HepG2 (cell line): ENCODE measurements at regions not wholly inside any gene's neighbourhood (a gene's known extent, or its start where the extent isn't known, plus 50 kb on each side); places are given as distances from the start of the nearest gene placed in this dataset.

Source experiments
- ATAC-seq: fragments of 200-7000 bp; cut with Tn5 transposase; 3 replicates; pipeline ENCODE4 v1.9.1; 2020; ENCODE audit warnings: mild to moderate bottlenecking, moderate library complexity
- BruUV-seq: library from RNA; stranded (reverse); fragments of 400-500 nt; replicated peaks from 2 replicates; lab custom pipeline; 2021; lab: Mats Ljungman, UMichigan
- CTCF ChIA-PET: fragments of 300-600 bp; formaldehyde crosslinking; extraction: SDS; loops from one replicate; lab custom pipeline; 2021; ENCODE audit warnings: low total read pairs, inconsistent platforms, low intra/inter-chr PET ratio; lab: Yijun Ruan, JAX
- POLR2A ChIA-PET: fragments of 350-600 bp; sonication (Branson Sonifier 250); formaldehyde crosslinking; loops from one replicate; lab custom pipeline; 2020; ENCODE audit warnings: antibody characterized with exemption, inconsistent platforms; lab: Yijun Ruan, JAX
- DNase-seq: peaks from one replicate; pipeline ENCODE4 v3.0.0-alpha.2; 2015; ENCODE audit warnings: low spot score
- FAIRE-seq: peaks from 3 replicates; lab custom pipeline; 2011; peaks lifted over from hg19 to GRCh38; lab: Jason Lieb, UNC
- H2AFZ ChIP-seq: one replicate; pipeline ENCODE4 v1.6.1; 2011; ENCODE audit warnings: low read length, inconsistent platforms
- H3K27ac ChIP-seq: fragments of 300-600 bp; 3 replicates; pipeline ENCODE4 v1.8.0; 2011; ENCODE audit warnings: mixed run types, mild to moderate bottlenecking, mixed read lengths, low read length, inconsistent platforms; ENCODE audit not compliant: insufficient read depth; ENCODE audit errors: extremely low read length
- H3K27me3 ChIP-seq, 2 experiments: fragments of 200-600 bp in 1 of 2; 2 replicates in 1 of 2; 3 replicates in 1 of 2; pipeline versions ENCODE4 v1.6.0 to v1.8.0; 2011; ENCODE audit warnings: low read length in 2 of 2, mild to moderate bottlenecking in 2 of 2, moderate library complexity in 2 of 2, inconsistent platforms in 1 of 2; ENCODE audit not compliant: insufficient read depth in 2 of 2, control insufficient read depth in 1 of 2
- H3K36me3 ChIP-seq, 2 experiments: fragments of 200-600 bp in 1 of 2; replicated peaks in 1 of 2; 2 replicates in 1 of 2; 3 replicates in 1 of 2; pipeline versions ENCODE4 v1.5.1 to v1.8.0; 2011; ENCODE audit warnings: low read length in 2 of 2, inconsistent platforms in 1 of 2; ENCODE audit not compliant: insufficient read depth in 2 of 2, control insufficient read depth in 1 of 2
- H3K4me1 ChIP-seq: 2 replicates; pipeline ENCODE4 v1.5.1; 2012; ENCODE audit warnings: low read length, inconsistent platforms; ENCODE audit not compliant: insufficient read depth
- H3K4me2 ChIP-seq: 2 replicates; pipeline ENCODE4 v1.6.0; 2011; ENCODE audit warnings: low read depth, low read length, inconsistent platforms
- H3K4me3 ChIP-seq, 3 experiments: fragments of 200-600 bp in 1 of 3; sonication (generic), shearing (Covaris generic) in 1 of 3; replicated peaks in 1 of 3; 2 replicates each; pipeline ENCODE4 v1.5.1; 2011 to 2016; ENCODE audit warnings: low read length in 3 of 3, inconsistent platforms in 2 of 3, low read depth in 2 of 3, mild to moderate bottlenecking in 2 of 3, control low read depth in 1 of 3, mixed read lengths in 1 of 3; ENCODE audit not compliant: insufficient read depth in 1 of 3
- H3K79me2 ChIP-seq: one replicate; pipeline ENCODE4 v1.6.1; 2011; ENCODE audit warnings: low read length, inconsistent platforms; ENCODE audit not compliant: insufficient read depth
- H3K9ac ChIP-seq: 2 replicates; pipeline ENCODE4 v1.6.0; 2011; ENCODE audit warnings: mild to moderate bottlenecking, low read depth, low read length, inconsistent platforms; ENCODE audit not compliant: insufficient read depth
- H3K9me3 ChIP-seq: 2 replicates; pipeline ENCODE4 v1.5.1; 2012; ENCODE audit warnings: mild to moderate bottlenecking, low read length
- H4K20me1 ChIP-seq: 2 replicates; pipeline ENCODE4 v1.6.0; 2011; ENCODE audit warnings: inconsistent platforms, mild to moderate bottlenecking, low read length, moderate library complexity; ENCODE audit not compliant: insufficient read depth
- EHMT2 ChIP-seq: fragments of 200-600 bp; sonication (generic); IDR thresholded peaks from 2 replicates; pipeline ENCODE4 v1.7.0; 2017; ENCODE audit warnings: antibody characterized with exemption, low read depth, low read length, borderline replicate concordance
- ZNF20 ChIP-seq: sonication (generic); formaldehyde crosslinking; IDR thresholded peaks from 2 replicates; pipeline ENCODE4 v1.4.0; 2020; ENCODE audit warnings: mild to moderate bottlenecking, moderate library complexity, missing genetic modification reagents
- ZNF644 ChIP-seq: IDR thresholded peaks from 2 replicates; pipeline ENCODE4 v1.6.1; 2016; ENCODE audit warnings: low read depth
- WGBS: methylation state at CpG from one replicate; pipeline ENCODE4 v1.1.6; 2017; ENCODE audit warnings: low lambda C conversion rate; 5-methylcytosine and 5-hydroxymethylcytosine counted together
- in situ Hi-C: cut with HindIII; loops from 2 replicates; pipeline ENCODE4 v1.10.0; 2017; ENCODE audit warnings: low pct_unique_long_range_greater_than_20kb; ENCODE audit not compliant: extremely low pct_ligation_motif_present
- intact Hi-C: fragments of 100-400 bp; cut with micrococcal nuclease; formaldehyde crosslinking; loops from one replicate; pipeline ENCODE4 v1.10.0; 2022; ENCODE audit not compliant: unreplicated experiment
- TF ChIP-seq, protein P1 (sequence below), 2 experiments: IDR thresholded peaks; 2 replicates each; pipeline ENCODE4 v1.6.1; 2011 to 2012; ENCODE audit warnings: low read length in 2 of 2, borderline replicate concordance in 1 of 2, low read depth in 1 of 2, mild to moderate bottlenecking in 1 of 2, moderate library complexity in 1 of 2

DNA sequence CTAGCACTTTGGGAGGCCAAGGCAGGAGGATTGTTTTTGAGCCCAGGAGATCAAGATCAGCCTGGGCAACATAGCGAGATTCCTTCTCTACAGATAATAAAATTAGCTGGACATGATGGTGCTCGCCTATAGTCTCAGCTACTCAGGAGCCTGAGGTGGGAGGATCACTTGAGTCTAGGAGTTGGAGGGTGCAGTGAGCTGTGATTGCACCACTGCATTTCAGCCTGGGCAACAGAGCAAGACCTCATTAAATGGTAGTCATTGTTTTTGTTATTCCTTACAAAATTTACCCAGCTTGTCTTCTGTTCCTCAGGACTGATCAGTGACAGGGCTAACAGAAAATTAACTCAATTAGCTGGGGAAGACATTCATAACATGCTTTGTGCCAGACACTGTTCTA, 104.5 kb downstream of the NDFIP1 start:
- BruUV-seq, result no TSS peak
- Histone ChIP-seq H3K27me3 (peaks cover 0 to 26% of the 10 kb centered on the region in 2 experiments; a peak in 2 of 5 replicates), H3K9ac (no peak overlapping the region), H3K4me2 (no peak overlapping the region), H4K20me1 (no peaks in the 10 kb centered on the region), H3K36me3 (no peaks in the 10 kb centered on the region), H2AFZ (no peak overlapping the region), H3K27ac (no peak overlapping the region), H3K4me1 (peaks cover 7% of the 10 kb centered on the region; the same call in 1 of the 2 replicates), H3K9me3 (no peaks in the 10 kb centered on the region), H3K79me2 (no peaks in the 10 kb centered on the region), H3K4me3 (no peak overlapping the region)
- intact Hi-C loops (no loop called here), in situ Hi-C loops (no loop called here)
- FAIRE-seq (no peak), DNase-seq (no peak), ATAC-seq (no peak)
- CTCF ChIA-PET, result no interaction called here
- no peak for TF ChIP-seq ZNF20 (CRISPR knock-in tag)
- POLR2A ChIA-PET, result no interaction called here
- 52% methylated on average over 2 of the region's 2 CpGs for WGBS

DNA sequence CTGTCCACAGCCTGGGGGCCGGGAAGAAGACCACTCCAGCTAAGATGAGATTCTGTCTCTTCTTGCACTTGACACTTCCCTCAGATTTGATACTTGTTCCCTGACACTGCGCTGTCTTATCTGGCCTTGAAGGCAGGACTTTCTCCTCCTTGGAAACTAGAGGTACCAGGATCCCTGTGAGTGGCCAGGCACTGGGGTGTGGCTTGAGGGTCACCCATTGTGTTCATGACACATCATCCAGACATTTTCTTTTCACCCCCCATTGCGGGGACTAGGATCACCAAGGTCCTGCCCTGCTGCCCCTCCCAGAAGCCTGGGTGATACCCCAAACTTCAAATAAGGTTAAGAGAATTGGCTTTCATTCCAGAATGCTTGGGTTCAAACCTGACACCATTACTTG, 103.3 kb downstream of the NDFIP1 start:
- no peak for DNase-seq
- Histone ChIP-seq H4K20me1 (no peaks in the 10 kb centered on the region), H3K9ac (no peak overlapping the region), H2AFZ (no peak overlapping the region), H3K27me3 (peaks cover 0 to 26% of the 10 kb centered on the region in 2 experiments; a peak in 2 of 5 replicates), H3K36me3 (no peaks in the 10 kb centered on the region), H3K4me2 (no peak overlapping the region), H3K79me2 (no peaks in the 10 kb centered on the region), H3K9me3 (no peaks in the 10 kb centered on the region), H3K4me1 (peaks cover 7% of the 10 kb centered on the region; the same call in 1 of the 2 replicates), H3K27ac (no peak overlapping the region), H3K4me3 (no peak overlapping the region)
- FAIRE-seq, result no peak
- in situ Hi-C loops (no loop called here), intact Hi-C loops (no loop called here)
- ATAC-seq, result no peak
- BruUV-seq, result no TSS peak
- CTCF ChIA-PET, result no interaction called here
- TF ChIP-seq ZNF644 (no peak), EHMT2 (no peak)
- TF ChIP-seq, protein P1, sequence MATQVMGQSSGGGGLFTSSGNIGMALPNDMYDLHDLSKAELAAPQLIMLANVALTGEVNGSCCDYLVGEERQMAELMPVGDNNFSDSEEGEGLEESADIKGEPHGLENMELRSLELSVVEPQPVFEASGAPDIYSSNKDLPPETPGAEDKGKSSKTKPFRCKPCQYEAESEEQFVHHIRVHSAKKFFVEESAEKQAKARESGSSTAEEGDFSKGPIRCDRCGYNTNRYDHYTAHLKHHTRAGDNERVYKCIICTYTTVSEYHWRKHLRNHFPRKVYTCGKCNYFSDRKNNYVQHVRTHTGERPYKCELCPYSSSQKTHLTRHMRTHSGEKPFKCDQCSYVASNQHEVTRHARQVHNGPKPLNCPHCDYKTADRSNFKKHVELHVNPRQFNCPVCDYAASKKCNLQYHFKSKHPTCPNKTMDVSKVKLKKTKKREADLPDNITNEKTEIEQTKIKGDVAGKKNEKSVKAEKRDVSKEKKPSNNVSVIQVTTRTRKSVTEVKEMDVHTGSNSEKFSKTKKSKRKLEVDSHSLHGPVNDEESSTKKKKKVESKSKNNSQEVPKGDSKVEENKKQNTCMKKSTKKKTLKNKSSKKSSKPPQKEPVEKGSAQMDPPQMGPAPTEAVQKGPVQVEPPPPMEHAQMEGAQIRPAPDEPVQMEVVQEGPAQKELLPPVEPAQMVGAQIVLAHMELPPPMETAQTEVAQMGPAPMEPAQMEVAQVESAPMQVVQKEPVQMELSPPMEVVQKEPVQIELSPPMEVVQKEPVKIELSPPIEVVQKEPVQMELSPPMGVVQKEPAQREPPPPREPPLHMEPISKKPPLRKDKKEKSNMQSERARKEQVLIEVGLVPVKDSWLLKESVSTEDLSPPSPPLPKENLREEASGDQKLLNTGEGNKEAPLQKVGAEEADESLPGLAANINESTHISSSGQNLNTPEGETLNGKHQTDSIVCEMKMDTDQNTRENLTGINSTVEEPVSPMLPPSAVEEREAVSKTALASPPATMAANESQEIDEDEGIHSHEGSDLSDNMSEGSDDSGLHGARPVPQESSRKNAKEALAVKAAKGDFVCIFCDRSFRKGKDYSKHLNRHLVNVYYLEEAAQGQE (IDR thresholded peaks at IDR 0.05; ENCODE audit: borderline replicate concordance in 1 of 2, low read depth in 1 of 2, low read length in 2 of 2), result no peak
- POLR2A ChIA-PET, result no interaction called here
- 44% methylated on average over 3 of the region's 3 CpGs for whole genome bisulfite sequencing
